ENCODE measurements at regions not wholly inside any gene's neighbourhood (a gene's known extent, or its start where the extent isn't known, plus 50 kb on each side); places are given as distances from the start of the nearest gene placed in this dataset.

- no peak for TF ChIP-seq POLR2A (IDR thresholded peaks at IDR 0.05)
- no peak for TF ChIP-seq CTCF (IDR thresholded peaks at IDR 0.05)
These were observed 167.3 kb upstream of the IRX3 start for GRCh38 chr16:54453871-54454270.
